Epithelial cell of proximal tubule (primary cell): ENCODE measurements at regions not wholly inside any gene's neighbourhood (a gene's known extent, or its start where the extent isn't known, plus 50 kb on each side); places are given as distances from the start of the nearest gene placed in this dataset.

Experiments
- DNase-seq: peaks from one replicate; pipeline ENCODE4 v3.0.0-alpha.2; 2011; ENCODE audit warnings: low read depth
- H3K4me3 ChIP-seq: 2 replicates; pipeline ENCODE4 v1.5.1; 2011; ENCODE audit warnings: low read depth, mild to moderate bottlenecking, low read length
- TF ChIP-seq, protein P1 (sequence below): conservative IDR thresholded peaks from 2 replicates; pipeline ENCODE4 v1.5.1; 2012; ENCODE audit warnings: low read depth, mild to moderate bottlenecking, low read length

DNA sequence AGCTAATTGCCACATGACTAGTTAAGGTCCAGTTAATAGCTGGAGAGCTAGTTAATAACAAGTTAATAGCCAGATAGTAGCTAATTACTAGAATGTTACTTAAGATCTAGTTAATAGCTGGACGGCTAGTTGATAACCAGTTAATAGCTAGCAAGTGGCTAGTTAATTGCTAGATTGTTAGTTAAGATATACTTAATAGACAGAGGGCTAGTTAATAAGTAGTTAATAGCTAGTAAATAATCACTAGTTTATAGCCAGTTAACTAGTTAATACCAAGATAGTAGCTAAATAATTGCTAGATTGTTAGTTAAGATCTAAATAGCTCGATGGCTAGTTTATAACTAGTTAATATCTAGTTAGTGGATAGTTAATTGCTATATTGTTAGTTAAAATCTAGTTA is 632.6 kb upstream of the CT83 start:
- TF ChIP-seq, protein P1, sequence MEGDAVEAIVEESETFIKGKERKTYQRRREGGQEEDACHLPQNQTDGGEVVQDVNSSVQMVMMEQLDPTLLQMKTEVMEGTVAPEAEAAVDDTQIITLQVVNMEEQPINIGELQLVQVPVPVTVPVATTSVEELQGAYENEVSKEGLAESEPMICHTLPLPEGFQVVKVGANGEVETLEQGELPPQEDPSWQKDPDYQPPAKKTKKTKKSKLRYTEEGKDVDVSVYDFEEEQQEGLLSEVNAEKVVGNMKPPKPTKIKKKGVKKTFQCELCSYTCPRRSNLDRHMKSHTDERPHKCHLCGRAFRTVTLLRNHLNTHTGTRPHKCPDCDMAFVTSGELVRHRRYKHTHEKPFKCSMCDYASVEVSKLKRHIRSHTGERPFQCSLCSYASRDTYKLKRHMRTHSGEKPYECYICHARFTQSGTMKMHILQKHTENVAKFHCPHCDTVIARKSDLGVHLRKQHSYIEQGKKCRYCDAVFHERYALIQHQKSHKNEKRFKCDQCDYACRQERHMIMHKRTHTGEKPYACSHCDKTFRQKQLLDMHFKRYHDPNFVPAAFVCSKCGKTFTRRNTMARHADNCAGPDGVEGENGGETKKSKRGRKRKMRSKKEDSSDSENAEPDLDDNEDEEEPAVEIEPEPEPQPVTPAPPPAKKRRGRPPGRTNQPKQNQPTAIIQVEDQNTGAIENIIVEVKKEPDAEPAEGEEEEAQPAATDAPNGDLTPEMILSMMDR = no peak

DNA sequence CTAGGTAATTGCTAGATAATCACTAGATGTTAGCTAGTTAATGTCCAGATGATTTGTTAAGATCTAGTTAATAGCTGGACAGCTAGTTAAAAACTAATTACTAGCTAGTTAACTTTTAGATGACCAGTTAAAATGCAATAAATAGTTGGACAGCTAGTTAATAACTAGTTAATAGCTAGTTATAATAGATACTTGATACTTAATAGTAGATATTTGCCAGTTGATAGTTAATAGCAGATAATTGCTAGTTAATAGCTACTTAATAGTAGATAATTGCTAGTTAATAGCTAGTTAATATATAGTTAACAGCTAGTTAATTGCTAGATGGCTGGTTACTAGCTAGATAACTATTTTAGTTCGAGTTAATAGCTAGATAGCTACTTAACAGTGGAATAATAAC is 631.4 kb upstream of the CT83 start:
- no peak for DNase-seq
- TF ChIP-seq, protein P1 = no peak
- no peak overlapping the region for H3K4me3 ChIP-seq

More for the DNA sequence above, 632.6 kb upstream of the CT83 start:
- H3K4me3 ChIP-seq = no peak overlapping the region
- DNase-seq = no peak

GRCh38 chrX:117093319-117093718 is 630.5 kb upstream of the CT83 start:
- no peak for DNase-seq
- H3K4me3 ChIP-seq = no peak overlapping the region
- TF ChIP-seq, protein P1 = no peak

DNA sequence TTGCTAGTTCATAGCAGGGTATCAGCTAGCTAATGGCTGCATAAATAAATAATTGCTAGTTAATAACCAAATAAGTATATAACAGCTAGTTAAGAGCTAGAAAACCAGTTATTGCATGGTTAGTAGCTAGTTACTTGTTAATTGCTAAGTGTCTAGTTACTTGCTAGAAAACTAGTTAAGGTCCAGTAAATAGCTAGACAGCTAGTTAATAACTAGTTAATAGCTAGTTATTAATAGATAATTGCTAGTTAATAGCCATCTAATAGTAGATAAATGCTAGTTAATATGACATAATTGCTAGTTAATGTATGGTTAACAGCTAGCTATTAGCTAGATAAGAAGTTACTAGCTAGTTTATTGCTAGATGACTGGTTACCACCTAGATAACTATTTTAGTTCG is 629.9 kb upstream of the CT83 start:
- H3K4me3 ChIP-seq = no peak overlapping the region
- DNase-seq = no peak
- TF ChIP-seq, protein P1 = no peak

- no peak overlapping the region for H3K4me3 ChIP-seq
- TF ChIP-seq, protein P1 = no peak
- DNase-seq = no peak
Observed at GRCh38 chrX:117063224-117063623, 600.4 kb upstream of the CT83 start.

DNA sequence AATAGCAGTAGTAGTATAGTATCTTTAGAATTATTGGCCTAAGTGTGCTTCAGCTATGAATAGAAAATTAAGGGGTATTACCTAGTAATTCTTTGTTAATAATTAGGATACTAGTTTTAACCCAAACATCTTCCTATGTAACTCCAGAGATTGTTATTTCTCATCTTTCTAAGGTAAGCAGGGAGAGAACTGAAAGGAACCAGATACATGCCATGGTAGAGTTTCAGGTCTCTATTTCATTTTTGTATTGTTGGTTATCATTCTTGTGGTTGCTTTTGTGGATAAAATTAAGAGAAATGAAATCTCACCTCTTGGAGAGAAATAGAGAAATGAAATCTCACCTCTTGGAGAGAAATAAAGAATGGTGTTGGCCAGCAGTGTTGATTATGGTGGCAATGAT is 597.1 kb upstream of the CT83 start:
- no peak for DNase-seq
- H3K4me3 ChIP-seq = no peak overlapping the region
- TF ChIP-seq, protein P1 = no peak

DNA sequence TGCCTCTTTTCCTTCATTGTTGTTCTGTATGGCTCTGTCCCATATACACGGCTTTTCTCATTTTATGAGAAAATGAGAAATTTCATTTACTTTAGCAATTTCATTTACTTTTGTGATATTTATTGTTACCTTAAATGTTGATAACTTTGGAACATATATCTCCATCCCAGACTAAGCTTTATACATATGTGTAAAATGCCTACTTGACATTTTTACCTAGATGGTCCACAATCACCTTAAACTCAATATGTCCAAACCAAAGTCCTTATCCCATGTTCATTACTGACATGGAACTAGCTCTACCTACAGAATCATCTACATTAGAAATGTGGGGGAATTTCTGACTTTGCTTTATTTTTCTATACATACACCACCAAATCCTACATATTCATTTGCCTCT is 590.5 kb upstream of the CT83 start:
- TF ChIP-seq, protein P1 = no peak
- H3K4me3 ChIP-seq = no peak overlapping the region
- no peak for DNase-seq
